ENCODE measurements at regions not wholly inside any gene's neighbourhood (a gene's known extent, or its start where the extent isn't known, plus 50 kb on each side); places are given as distances from the start of the nearest gene placed in this dataset.

- H3K9me3 ChIP-seq = no peaks in the 10 kb centered on the region
- TF ChIP-seq EP300 (IDR thresholded peaks at IDR 0.05) (peak in 1 of 2 donors; percentile 65), POLR2A (IDR thresholded peaks at IDR 0.05) (no peak)
- no peak overlapping the region for H3K4me3 ChIP-seq
- H3K36me3 ChIP-seq = no peaks in the 10 kb centered on the region
- H3K4me1 ChIP-seq = peaks cover 0 to 14% (median 0%) of the 10 kb centered on the region in 4 donors
- no peaks in the 10 kb centered on the region for H3K27me3 ChIP-seq
- WGBS, 2 donors = 45 to 54% methylated on average over 6 of the region's 6 CpGs
- peak; percentile 47 to 68 for DNase-seq (ENCODE audit: low spot score in 2 of 2)
- H3K27ac ChIP-seq = peak overlapping the region in 2 of 4 donors; percentile 56 to 78
These were observed 355.1 kb downstream of the HS3ST1 start for GRCh38 chr4:11073621-11074051.

DNA sequence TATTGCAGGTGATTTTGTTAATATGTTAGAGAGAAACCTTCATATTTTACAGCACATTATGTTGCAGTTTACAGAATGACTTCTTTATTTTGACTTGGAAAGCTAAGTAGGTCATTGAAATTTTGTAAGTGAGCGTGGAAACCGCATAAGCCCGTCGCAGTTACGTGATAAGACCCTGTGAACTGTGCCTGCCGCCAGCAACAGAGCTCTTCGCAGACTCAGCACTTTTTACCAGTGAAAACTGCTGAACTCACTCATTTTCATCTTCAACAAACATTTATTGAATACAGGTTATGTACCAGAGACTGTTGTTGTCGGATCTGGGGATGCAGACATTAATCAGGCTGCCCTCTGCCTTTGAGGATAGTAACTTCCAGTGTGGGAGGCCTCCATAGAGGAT, 355.7 kb downstream of the HS3ST1 start:
- peaks cover 0 to 14% (median 0%) of the 10 kb centered on the region in 4 donors for H3K4me1 ChIP-seq
- H3K36me3 ChIP-seq = no peaks in the 10 kb centered on the region
- no peak for DNase-seq (ENCODE audit: low spot score in 2 of 2)
- no peak overlapping the region for H3K4me3 ChIP-seq
- H3K27ac ChIP-seq = peak overlapping the region in 1 of 4 donors; percentile 78
- no peaks in the 10 kb centered on the region for H3K9me3 ChIP-seq
- TF ChIP-seq, protein P1, sequence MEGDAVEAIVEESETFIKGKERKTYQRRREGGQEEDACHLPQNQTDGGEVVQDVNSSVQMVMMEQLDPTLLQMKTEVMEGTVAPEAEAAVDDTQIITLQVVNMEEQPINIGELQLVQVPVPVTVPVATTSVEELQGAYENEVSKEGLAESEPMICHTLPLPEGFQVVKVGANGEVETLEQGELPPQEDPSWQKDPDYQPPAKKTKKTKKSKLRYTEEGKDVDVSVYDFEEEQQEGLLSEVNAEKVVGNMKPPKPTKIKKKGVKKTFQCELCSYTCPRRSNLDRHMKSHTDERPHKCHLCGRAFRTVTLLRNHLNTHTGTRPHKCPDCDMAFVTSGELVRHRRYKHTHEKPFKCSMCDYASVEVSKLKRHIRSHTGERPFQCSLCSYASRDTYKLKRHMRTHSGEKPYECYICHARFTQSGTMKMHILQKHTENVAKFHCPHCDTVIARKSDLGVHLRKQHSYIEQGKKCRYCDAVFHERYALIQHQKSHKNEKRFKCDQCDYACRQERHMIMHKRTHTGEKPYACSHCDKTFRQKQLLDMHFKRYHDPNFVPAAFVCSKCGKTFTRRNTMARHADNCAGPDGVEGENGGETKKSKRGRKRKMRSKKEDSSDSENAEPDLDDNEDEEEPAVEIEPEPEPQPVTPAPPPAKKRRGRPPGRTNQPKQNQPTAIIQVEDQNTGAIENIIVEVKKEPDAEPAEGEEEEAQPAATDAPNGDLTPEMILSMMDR (IDR thresholded peaks at IDR 0.05) = no peak
- TF ChIP-seq POLR2A (IDR thresholded peaks at IDR 0.05) (no peak), EP300 (IDR thresholded peaks at IDR 0.05) (no peak)
- 69 to 77% methylated on average over 8 of the region's 8 CpGs for WGBS, 2 donors
- no peaks in the 10 kb centered on the region for H3K27me3 ChIP-seq

- no peak for TF ChIP-seq EP300 (IDR thresholded peaks at IDR 0.05)
- no peak for TF ChIP-seq POLR2A (IDR thresholded peaks at IDR 0.05)
- TF ChIP-seq, protein P1 (IDR thresholded peaks at IDR 0.05) = no peak
- Histone ChIP-seq H3K9me3 (no peaks in the 10 kb centered on the region), H3K36me3 (no peaks in the 10 kb centered on the region), H3K4me1 (peaks cover 0 to 14% (median 0%) of the 10 kb centered on the region in 4 donors), H3K4me3 (no peak overlapping the region), H3K27ac (no peak overlapping the region), H3K27me3 (no peaks in the 10 kb centered on the region)
- 90 to 97% methylated on average over 5 of the region's 5 CpGs for WGBS, 2 donors
- DNase-seq (ENCODE audit: low spot score in 2 of 2) = no peak
These were observed 356.2 kb downstream of the HS3ST1 start for GRCh38 chr4:11072463-11072862.

DNA sequence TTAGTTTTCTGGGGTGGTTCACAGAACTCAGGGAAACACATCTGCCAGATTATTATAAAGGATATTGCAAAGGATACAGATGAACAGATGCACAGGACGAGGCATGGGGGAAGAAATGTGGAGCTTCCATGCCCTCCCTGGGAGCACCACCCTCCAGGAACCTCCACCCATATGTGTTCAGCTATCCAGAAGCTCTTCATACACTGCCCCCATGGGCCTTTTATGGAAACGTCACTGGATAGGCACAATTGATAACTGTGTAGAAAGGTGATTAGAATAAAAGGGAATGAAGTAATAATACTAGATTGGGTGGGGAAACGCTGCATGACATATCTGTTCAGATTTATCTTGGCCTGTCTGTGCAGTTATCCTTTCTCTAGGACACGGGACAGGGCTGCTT, 357.9 kb downstream of the HS3ST1 start:
- Histone ChIP-seq H3K4me3 (no peak overlapping the region), H3K4me1 (peaks cover 0 to 14% (median 0%) of the 10 kb centered on the region in 4 donors), H3K9me3 (no peaks in the 10 kb centered on the region), H3K27ac (no peak overlapping the region), H3K36me3 (no peaks in the 10 kb centered on the region), H3K27me3 (no peaks in the 10 kb centered on the region)
- TF ChIP-seq POLR2A (IDR thresholded peaks at IDR 0.05) (no peak), EP300 (IDR thresholded peaks at IDR 0.05) (no peak)
- TF ChIP-seq, protein P1 (IDR thresholded peaks at IDR 0.05) = no peak
- WGBS, 2 donors = 60 to 85% methylated on average over 4 of the region's 4 CpGs
- DNase-seq (ENCODE audit: low spot score in 2 of 2) = no peak

DNA sequence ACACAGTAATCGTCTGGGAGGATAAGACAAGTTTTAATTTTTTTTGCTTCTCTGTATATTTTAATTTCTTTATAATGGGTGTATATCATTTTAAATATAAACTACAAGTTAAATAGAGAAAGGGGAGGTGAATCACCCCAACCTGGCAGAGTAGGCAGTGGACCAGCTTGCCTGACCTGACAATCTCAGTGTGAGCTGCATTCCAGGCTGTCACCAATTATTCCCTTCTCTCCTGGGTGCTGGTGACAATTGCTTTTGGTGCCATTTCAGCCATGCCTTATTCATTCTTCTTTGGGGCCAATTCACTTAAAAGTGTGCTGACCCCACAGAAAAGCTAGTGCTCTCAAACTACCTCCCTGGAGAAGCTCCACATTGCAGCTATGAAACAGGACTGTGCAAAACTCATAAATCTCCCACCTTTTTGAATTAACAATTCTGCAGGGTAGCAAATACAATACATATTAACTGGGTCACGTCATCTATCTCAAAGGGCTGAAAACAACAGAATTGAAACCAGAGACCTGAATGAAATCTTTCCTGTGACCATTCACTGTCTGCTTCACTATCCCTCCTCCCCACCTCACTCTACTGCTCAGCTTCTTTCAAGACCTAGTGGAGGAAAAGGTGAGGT, 359.0 kb downstream of the HS3ST1 start:
- H3K9me3 ChIP-seq = no peaks in the 10 kb centered on the region
- TF ChIP-seq POLR2A (IDR thresholded peaks at IDR 0.05) = no peak
- TF ChIP-seq, protein P1 (IDR thresholded peaks at IDR 0.05) = no peak
- TF ChIP-seq EP300 (IDR thresholded peaks at IDR 0.05) = no peak
- WGBS, 2 donors = 73 to 76% methylated on average over 2 of the region's 2 CpGs
- peaks cover 0 to 14% (median 0%) of the 10 kb centered on the region in 4 donors for H3K4me1 ChIP-seq
- no peaks in the 10 kb centered on the region for H3K27me3 ChIP-seq
- no peaks in the 10 kb centered on the region for H3K36me3 ChIP-seq
- no peak overlapping the region for H3K27ac ChIP-seq
- no peak for DNase-seq (ENCODE audit: low spot score in 2 of 2)
- H3K4me3 ChIP-seq = no peak overlapping the region

Measured in tibial nerve (tissue), 4 donors.